Keratinocyte (primary cell): ENCODE measurements at regions not wholly inside any gene's neighbourhood (a gene's known extent, or its start where the extent isn't known, plus 50 kb on each side); places are given as distances from the start of the nearest gene placed in this dataset.

Source experiments
- EZH2 ChIP-seq: IDR thresholded peaks from one replicate; pipeline ENCODE4 v1.6.1; 2012; ENCODE audit warnings: inconsistent platforms, mild to moderate bottlenecking, low read length, moderate library complexity
- TF ChIP-seq, protein P1 (sequence below), 3 experiments: IDR thresholded peaks in 1 of 3; conservative IDR thresholded peaks in 1 of 3; optimal IDR thresholded peaks in 1 of 3; 2 replicates in 2 of 3; 3 replicates in 1 of 3; pipeline versions ENCODE3 to v1.5.1; 2011; ENCODE audit warnings: low read length in 3 of 3, mild to moderate bottlenecking in 3 of 3, moderate library complexity in 2 of 3, control low read depth in 1 of 3, inconsistent platforms in 1 of 3; ENCODE audit not compliant: insufficient read depth in 2 of 3; ENCODE audit errors: extremely low read depth in 1 of 3

DNA sequence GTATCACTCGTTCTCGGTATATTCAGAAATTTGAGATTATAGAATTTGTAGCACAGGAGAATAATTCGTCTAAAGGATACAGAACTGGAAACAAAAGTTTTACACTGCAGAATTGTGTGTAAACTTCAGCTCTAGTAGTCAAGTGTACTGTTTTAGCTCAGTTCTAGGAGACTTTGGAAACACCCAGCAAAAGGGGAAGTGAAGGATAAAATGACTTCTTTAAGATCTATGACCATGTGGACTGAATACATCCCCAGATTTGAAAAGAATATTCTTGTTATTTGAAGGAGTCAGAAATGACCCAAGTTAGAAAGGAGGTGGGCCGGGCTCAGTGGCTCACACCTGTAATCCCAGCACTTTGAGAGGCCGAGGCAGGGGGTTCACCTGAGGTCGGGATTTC is 174.0 kb upstream of the FOXQ1 start:
- TF ChIP-seq, protein P1, sequence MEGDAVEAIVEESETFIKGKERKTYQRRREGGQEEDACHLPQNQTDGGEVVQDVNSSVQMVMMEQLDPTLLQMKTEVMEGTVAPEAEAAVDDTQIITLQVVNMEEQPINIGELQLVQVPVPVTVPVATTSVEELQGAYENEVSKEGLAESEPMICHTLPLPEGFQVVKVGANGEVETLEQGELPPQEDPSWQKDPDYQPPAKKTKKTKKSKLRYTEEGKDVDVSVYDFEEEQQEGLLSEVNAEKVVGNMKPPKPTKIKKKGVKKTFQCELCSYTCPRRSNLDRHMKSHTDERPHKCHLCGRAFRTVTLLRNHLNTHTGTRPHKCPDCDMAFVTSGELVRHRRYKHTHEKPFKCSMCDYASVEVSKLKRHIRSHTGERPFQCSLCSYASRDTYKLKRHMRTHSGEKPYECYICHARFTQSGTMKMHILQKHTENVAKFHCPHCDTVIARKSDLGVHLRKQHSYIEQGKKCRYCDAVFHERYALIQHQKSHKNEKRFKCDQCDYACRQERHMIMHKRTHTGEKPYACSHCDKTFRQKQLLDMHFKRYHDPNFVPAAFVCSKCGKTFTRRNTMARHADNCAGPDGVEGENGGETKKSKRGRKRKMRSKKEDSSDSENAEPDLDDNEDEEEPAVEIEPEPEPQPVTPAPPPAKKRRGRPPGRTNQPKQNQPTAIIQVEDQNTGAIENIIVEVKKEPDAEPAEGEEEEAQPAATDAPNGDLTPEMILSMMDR (optimal IDR thresholded peaks at IDR 0.05 in 1 of 3, IDR thresholded peaks at IDR 0.05 in 1 of 3, conservative IDR thresholded peaks at IDR 0.05 in 1 of 3; ENCODE audit: extremely low read depth in 1 of 3, insufficient read depth in 2 of 3, low read length in 3 of 3): no peak
- TF ChIP-seq EZH2: no peak
